K562 (cell line): ENCODE measurements at regions not wholly inside any gene's neighbourhood (a gene's known extent, or its start where the extent isn't known, plus 50 kb on each side); places are given as distances from the start of the nearest gene placed in this dataset.

ENCODE experiments used
- ATAC-seq: fragments of 200-7000 bp; cut with Tn5 transposase; 3 replicates; pipeline ENCODE4 v1.9.1; 2020; ENCODE audit warnings: moderate library complexity
- BruUV-seq: library from RNA; stranded (reverse); fragments of 400-500 nt; replicated peaks from 2 replicates; lab custom pipeline; 2021; lab: Mats Ljungman, UMichigan
- CTCF ChIA-PET: fragments of 300-600 bp; formaldehyde crosslinking; extraction: SDS; loops from one replicate; lab custom pipeline; 2021; ENCODE audit warnings: low intra/inter-chr PET ratio; lab: Yijun Ruan, JAX
- POLR2A ChIA-PET: fragments of 300-600, 350-650 bp; sonication (Branson Sonifier 250); formaldehyde crosslinking; extraction: SDS; loops from one replicate; lab custom pipeline; 2021; ENCODE audit warnings: antibody characterized with exemption, inconsistent platforms; lab: Yijun Ruan, JAX
- DNase-seq, 4 experiments: peaks; one replicate each; pipeline versions ENCODE4 v3.0.0 to v3.0.0-alpha.2; 2011 to 2018; ENCODE audit warnings: low spot score in 3 of 4, mixed read lengths in 3 of 4; ENCODE audit errors: extremely low read depth in 1 of 4
- FAIRE-seq: peaks from 2 replicates; lab custom pipeline; 2011; peaks lifted over from hg19 to GRCh38; lab: Jason Lieb, UNC
- H2AFZ ChIP-seq: 2 replicates; pipeline ENCODE4 v1.6.0; 2011; ENCODE audit warnings: low read depth, low read length, control low read depth, inconsistent platforms
- H3K27ac ChIP-seq: fragments of 200-600 bp; 3 replicates; pipeline ENCODE4 v1.8.0; 2011; ENCODE audit warnings: low read depth, mild to moderate bottlenecking, control low read depth, inconsistent platforms, low read length, moderate library complexity, mixed read lengths; ENCODE audit errors: extremely low read depth
- H3K27me3 ChIP-seq, 2 experiments: fragments of 300-600 bp in 1 of 2; 2 replicates in 1 of 2; 3 replicates in 1 of 2; pipeline versions ENCODE4 v1.6.0 to v1.8.0; 2011; ENCODE audit warnings: inconsistent platforms in 2 of 2, low read length in 2 of 2, mild to moderate bottlenecking in 1 of 2, mixed read lengths in 1 of 2, moderate library complexity in 1 of 2; ENCODE audit not compliant: control insufficient read depth in 2 of 2, insufficient read depth in 2 of 2
- H3K36me3 ChIP-seq: fragments of 300-600 bp; 3 replicates; pipeline ENCODE4 v1.8.0; 2011; ENCODE audit warnings: mild to moderate bottlenecking, low read length, inconsistent platforms; ENCODE audit not compliant: control insufficient read depth, insufficient read depth
- H3K4me1 ChIP-seq, 2 experiments: fragments of 200-600 bp in 1 of 2; replicated peaks in 1 of 2; 2 replicates in 1 of 2; 3 replicates in 1 of 2; pipeline versions ENCODE4 v1.5.1 to v1.8.0; 2011; ENCODE audit warnings: inconsistent platforms in 2 of 2, low read length in 2 of 2, mild to moderate bottlenecking in 1 of 2, mixed read lengths in 1 of 2, moderate library complexity in 1 of 2; ENCODE audit not compliant: control insufficient read depth in 2 of 2, insufficient read depth in 2 of 2
- H3K4me2 ChIP-seq: 2 replicates; pipeline ENCODE4 v1.6.1; 2011; ENCODE audit warnings: low read length, control low read depth, inconsistent platforms, mixed read lengths; ENCODE audit not compliant: insufficient read depth
- H3K4me3 ChIP-seq: fragments of 200-600 bp; sonication (generic), shearing (Covaris generic); 2 replicates; pipeline ENCODE4 v1.5.1; 2016; ENCODE audit warnings: control low read depth, inconsistent platforms
- H3K79me2 ChIP-seq: fragments of 200-600 bp; 3 replicates; pipeline ENCODE4 v1.8.0; 2011; ENCODE audit warnings: low read length, inconsistent platforms; ENCODE audit not compliant: control insufficient read depth, insufficient read depth
- H3K9ac ChIP-seq, 2 experiments: 2 replicates each; pipeline versions ENCODE4 v1.6.0 to v1.6.1; 2011; ENCODE audit warnings: low read depth in 2 of 2, low read length in 2 of 2, control low read depth in 1 of 2, inconsistent platforms in 1 of 2, mild to moderate bottlenecking in 1 of 2, mixed read lengths in 1 of 2; ENCODE audit not compliant: insufficient read depth in 1 of 2
- H3K9me1 ChIP-seq: one replicate; pipeline ENCODE4 v1.6.0; 2011; ENCODE audit warnings: inconsistent platforms, mild to moderate bottlenecking, low read length, moderate library complexity; ENCODE audit not compliant: control insufficient read depth, insufficient read depth
- H3K9me3 ChIP-seq: replicated peaks from 2 replicates; pipeline ENCODE4 v1.5.1; 2011; ENCODE audit warnings: low read depth, low read length, inconsistent platforms; ENCODE audit not compliant: control insufficient read depth, insufficient read depth
- H4K20me1 ChIP-seq: replicated peaks from 2 replicates; pipeline ENCODE4 v1.6.1; 2011; ENCODE audit warnings: low read length, inconsistent platforms, mixed read lengths; ENCODE audit not compliant: control insufficient read depth, insufficient read depth
- CBX3 ChIP-seq, 2 experiments: IDR thresholded peaks; 1 replicate in 1 of 2; 2 replicates in 1 of 2; pipeline ENCODE4 v1.6.1; 2012; ENCODE audit warnings: inconsistent platforms in 2 of 2, low read length in 2 of 2, borderline replicate concordance in 1 of 2, control low read depth in 1 of 2
- DEAF1 ChIP-seq: fragments of 450-650 bp; formaldehyde crosslinking; IDR thresholded peaks from 2 replicates; pipeline ENCODE4 v1.4.0; 2020; ENCODE audit warnings: mild to moderate bottlenecking, moderate library complexity
- EP400 ChIP-seq: fragments of 450-650 bp; IDR thresholded peaks from 2 replicates; pipeline ENCODE4 v1.6.1; 2017; ENCODE audit warnings: antibody characterized with exemption, mild to moderate bottlenecking, moderate library complexity
- KAT7 ChIP-seq: sonication (generic); formaldehyde crosslinking; IDR thresholded peaks from 2 replicates; pipeline ENCODE4 v1.8.0; 2022; ENCODE audit warnings: missing genetic modification reagents, mild to moderate bottlenecking, borderline replicate concordance
- OTX1 ChIP-seq: fragments of 450-650 bp; formaldehyde crosslinking; IDR thresholded peaks from 2 replicates; pipeline ENCODE4 v1.4.0; 2022; ENCODE audit warnings: mild to moderate bottlenecking
- PATZ1 ChIP-seq: fragments of 250-450 bp; sonication (Bioruptor Pico); IDR thresholded peaks from 2 replicates; pipeline ENCODE4 v1.5.0; 2020; ENCODE audit warnings: mild to moderate bottlenecking, borderline replicate concordance
- WGBS: fragments of 100-300 bp; shearing (Covaris generic); methylation state at CpG from one replicate; pipeline ENCODE4 v1.1.6; 2016; ENCODE audit warnings: low coverage, mixed read lengths; ENCODE audit not compliant: insufficient coverage; ENCODE audit errors: missing lambda C conversion rate; 5-methylcytosine and 5-hydroxymethylcytosine counted together
- in situ Hi-C: fragments of 300-500 bp; cut with MboI; formaldehyde crosslinking; loops from 4 replicates; pipeline ENCODE4 v1.15.0; 2018; ENCODE audit warnings: inconsistent platforms, mixed read lengths
- intact Hi-C: fragments of 100-400 bp; cut with micrococcal nuclease; formaldehyde crosslinking; loops from 2 replicates; pipeline ENCODE4 v1.14.2; 2022
- TF ChIP-seq, protein P1 (sequence below), 2 experiments: IDR thresholded peaks; 2 replicates each; pipeline ENCODE4 v1.6.1; 2011; ENCODE audit warnings: borderline replicate concordance in 1 of 2, control low read depth in 1 of 2, low read depth in 1 of 2, low read length in 1 of 2, mild to moderate bottlenecking in 1 of 2, mixed read lengths in 1 of 2, moderate library complexity in 1 of 2; ENCODE audit not compliant: insufficient read depth in 1 of 2, insufficient read length in 1 of 2, poor library complexity in 1 of 2, severe bottlenecking in 1 of 2; ENCODE audit errors: extremely low read depth in 1 of 2

DNA sequence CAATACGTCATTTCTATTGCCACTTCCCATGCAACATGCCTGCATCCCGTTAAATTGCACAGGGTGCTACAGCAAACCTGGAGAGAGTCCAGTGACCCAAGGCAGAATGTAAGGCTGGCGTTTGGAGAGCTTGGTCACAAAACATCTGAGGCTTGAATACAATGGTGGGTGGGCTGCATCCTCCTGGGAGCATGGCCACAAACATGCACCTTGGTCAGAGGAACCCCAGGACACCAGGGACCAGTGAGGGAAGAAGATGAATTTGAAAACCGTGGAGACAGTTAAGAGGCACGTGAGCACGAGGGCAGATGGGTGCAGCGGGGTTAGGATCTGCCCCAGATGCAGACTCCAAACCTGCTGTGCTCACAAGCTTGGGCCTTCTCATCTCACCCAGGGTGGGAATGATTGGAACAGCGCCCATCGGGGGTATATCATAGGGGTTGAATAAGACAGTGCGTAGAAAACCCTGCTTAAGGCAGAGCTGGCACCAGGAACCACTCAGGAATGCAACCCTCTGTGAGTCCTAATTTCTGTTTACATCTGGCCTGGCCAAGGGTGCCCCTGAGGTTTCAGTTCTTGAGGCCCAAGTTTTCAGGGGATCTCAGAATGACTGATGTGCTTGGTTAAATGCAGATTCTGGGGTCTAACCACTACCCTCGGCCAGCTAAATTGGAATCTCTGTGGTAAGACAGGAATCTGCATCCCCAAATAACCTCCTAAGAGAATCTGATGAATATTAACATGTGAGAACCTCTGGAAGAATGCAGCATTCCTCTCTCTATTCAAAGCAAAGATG, 97.2 kb downstream of the ARL4C start:
- no TSS peak for BruUV-seq
- CTCF ChIA-PET, result no interaction called here
- no peak overlapping the region for H3K4me3 ChIP-seq
- H3K79me2 ChIP-seq, result no peaks in the 10 kb centered on the region
- no peak overlapping the region for H3K27ac ChIP-seq
- in situ Hi-C loops (no loop called here), intact Hi-C loops (no loop called here)
- H3K27me3 ChIP-seq, result peaks cover 0 to 26% of the 10 kb centered on the region in 2 experiments; a peak in 2 of 5 replicates
- H2AFZ ChIP-seq, result no peak overlapping the region
- H3K9me3 ChIP-seq, result no peaks in the 10 kb centered on the region
- no peak overlapping the region for H3K9ac ChIP-seq
- 2% methylated on average over 11 of the region's 11 CpGs for WGBS
- DNase-seq (no peak), ATAC-seq (no peak), FAIRE-seq (no peak)
- POLR2A ChIA-PET, result no interaction called here
- H3K9me1 ChIP-seq, result no peaks in the 10 kb centered on the region
- no peaks in the 10 kb centered on the region; the same call in 1 of the 2 replicates for H4K20me1 ChIP-seq
- no peak overlapping the region for H3K4me2 ChIP-seq
- no peaks in the 10 kb centered on the region for H3K36me3 ChIP-seq
- H3K4me1 ChIP-seq, result no peaks in the 10 kb centered on the region
- TF ChIP-seq OTX1 (CRISPR knock-in tag), result no peak
- TF ChIP-seq EP400, result no peak

DNA sequence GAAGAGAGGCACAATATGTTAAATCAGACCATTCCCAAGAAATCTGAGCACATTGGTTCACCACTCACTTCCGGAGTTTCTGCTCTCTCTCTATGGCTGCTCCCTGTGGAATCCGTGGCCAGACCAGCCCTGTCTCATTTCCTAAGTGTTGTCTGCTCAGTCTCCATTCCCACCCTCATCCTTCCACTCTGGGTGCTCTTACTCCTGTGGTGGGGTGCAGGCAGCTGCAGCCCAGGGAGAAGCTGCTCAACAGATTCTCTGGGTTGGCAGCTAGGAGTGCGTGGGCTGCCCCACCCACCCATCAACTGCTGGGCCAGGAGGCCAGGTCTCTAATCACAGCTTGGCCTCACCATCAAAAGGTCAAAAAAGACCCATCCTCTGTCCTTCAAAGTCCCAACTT, 98.3 kb downstream of the ARL4C start:
- no peak for ATAC-seq
- Histone ChIP-seq H3K27me3 (peaks cover 0 to 26% of the 10 kb centered on the region in 2 experiments; a peak in 2 of 5 replicates), H3K9me3 (no peaks in the 10 kb centered on the region), H4K20me1 (no peaks in the 10 kb centered on the region; the same call in 1 of the 2 replicates), H2AFZ (no peak overlapping the region), H3K79me2 (no peaks in the 10 kb centered on the region), H3K9ac (no peak overlapping the region), H3K36me3 (no peaks in the 10 kb centered on the region), H3K4me1 (no peaks in the 10 kb centered on the region), H3K9me1 (no peaks in the 10 kb centered on the region), H3K4me2 (no peak overlapping the region), H3K27ac (no peak overlapping the region), H3K4me3 (no peak overlapping the region)
- WGBS, result 5% methylated on average over 2 of the region's 3 CpGs
- CTCF ChIA-PET, result no interaction called here
- POLR2A ChIA-PET, result no interaction called here
- BruUV-seq, result no TSS peak
- intact Hi-C loops, result no loop called here
- in situ Hi-C loops, result no loop called here
- no peak for DNase-seq
- no peak for FAIRE-seq
- no peak for TF ChIP-seq CBX3 (IDR thresholded peaks at IDR 0.05; ENCODE audit: borderline replicate concordance in 1 of 2, low read length in 2 of 2)
- no peak for TF ChIP-seq KAT7 (CRISPR knock-in tag)
- TF ChIP-seq, protein P1, sequence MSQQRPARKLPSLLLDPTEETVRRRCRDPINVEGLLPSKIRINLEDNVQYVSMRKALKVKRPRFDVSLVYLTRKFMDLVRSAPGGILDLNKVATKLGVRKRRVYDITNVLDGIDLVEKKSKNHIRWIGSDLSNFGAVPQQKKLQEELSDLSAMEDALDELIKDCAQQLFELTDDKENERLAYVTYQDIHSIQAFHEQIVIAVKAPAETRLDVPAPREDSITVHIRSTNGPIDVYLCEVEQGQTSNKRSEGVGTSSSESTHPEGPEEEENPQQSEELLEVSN (IDR thresholded peaks at IDR 0.05; ENCODE audit: borderline replicate concordance in 1 of 2, extremely low read depth in 1 of 2, insufficient read depth in 1 of 2, insufficient read length in 1 of 2, low read depth in 1 of 2, low read length in 1 of 2, poor library complexity in 1 of 2, severe bottlenecking in 1 of 2), result no peak
- no peak for TF ChIP-seq DEAF1 (CRISPR knock-in tag)
- TF ChIP-seq PATZ1 (CRISPR knock-in tag), result no peak
